GM21529 (cell line): ENCODE measurements at regions not wholly inside any gene's neighbourhood (a gene's known extent, or its start where the extent isn't known, plus 50 kb on each side); places are given as distances from the start of the nearest gene placed in this dataset.
"Not testable (repeated sequence)": the region's sequence is repeated elsewhere in the genome, so short reads cannot be mapped to it uniquely, and the experiment has no call there.

Experiments used
- ATAC-seq: cut with Tn5 transposase; IDR thresholded peaks from one replicate; pipeline ENCODE4 v1.9.1; 2021; ENCODE audit not compliant: unreplicated experiment

DNA sequence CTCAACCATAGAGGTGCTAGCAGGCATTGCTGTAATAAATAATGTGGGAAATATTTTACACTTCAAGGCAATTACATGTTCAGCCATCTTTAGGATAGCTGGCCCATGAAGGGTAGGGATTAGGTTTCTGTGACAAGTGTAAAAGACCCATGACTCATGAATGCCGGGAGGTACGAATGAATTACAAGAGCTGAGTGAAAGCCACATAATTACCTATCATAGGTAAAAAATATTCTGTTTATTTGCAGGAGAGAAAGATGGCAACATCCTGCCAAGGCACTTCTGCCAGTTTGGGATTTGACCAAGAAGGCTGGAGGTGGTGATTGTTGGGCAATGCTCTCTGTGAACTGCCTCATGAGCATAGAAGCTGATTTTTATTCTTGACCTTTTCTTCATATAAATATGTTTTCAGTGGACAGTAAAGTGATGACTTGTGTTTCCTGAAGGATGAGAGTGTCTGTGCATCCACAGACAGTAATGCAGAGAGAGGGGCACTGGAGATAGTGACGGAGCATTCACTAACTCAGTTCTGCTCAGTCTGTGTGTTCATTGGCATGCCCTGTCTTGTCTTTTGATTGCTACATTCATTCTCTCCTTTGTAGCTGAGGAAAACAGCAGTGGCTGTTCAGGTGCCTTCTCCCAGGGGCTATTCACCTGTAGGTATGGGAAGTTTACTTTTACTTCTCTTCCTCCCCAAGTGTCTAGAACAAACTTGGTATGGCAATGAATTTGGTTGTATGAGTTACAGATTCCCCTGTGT, 481.1 kb downstream of the TFAP2B start:
- ATAC-seq: no peak

DNA sequence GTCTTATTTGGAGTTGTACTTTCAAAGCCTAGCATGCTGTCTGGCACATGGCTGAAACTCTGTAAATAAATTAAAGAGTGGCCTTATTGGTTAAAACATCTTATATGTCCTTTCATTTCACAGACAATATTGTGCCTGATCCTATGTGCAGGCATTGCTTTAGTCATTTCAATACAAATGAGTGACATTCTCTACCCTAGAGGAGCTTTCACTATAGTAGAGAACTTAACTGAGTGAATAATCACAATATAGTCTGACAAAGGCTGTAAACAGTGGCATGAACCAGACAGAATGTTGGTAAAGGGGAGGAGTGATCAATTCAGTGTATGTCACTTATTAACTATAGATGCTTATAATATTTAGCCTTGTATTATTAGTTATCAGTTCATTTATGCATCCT, 481.8 kb downstream of the TFAP2B start:
- no peak for ATAC-seq

DNA sequence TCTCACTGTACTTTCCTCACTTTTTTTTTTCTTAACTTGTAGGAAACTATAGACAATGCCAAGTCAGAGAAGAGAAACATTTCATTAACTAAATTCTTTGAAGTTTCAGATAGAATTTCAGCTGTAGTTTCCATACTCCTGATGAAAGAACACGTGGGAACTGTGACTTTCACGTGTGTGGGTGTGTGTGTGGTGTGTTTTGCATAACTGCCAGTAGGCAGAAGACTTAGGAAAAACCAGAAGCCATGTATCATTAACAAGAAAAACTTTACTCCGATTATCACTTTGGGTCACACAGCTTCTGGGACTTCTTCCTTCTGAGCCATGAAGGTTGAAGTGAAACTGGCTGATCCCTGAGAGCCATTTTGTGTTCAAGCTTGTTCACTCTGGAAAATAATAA, 483.3 kb downstream of the TFAP2B start:
- no peak for ATAC-seq

GRCh38 chr6:51302431-51302830, 483.8 kb downstream of the TFAP2B start:
- ATAC-seq: no peak

DNA sequence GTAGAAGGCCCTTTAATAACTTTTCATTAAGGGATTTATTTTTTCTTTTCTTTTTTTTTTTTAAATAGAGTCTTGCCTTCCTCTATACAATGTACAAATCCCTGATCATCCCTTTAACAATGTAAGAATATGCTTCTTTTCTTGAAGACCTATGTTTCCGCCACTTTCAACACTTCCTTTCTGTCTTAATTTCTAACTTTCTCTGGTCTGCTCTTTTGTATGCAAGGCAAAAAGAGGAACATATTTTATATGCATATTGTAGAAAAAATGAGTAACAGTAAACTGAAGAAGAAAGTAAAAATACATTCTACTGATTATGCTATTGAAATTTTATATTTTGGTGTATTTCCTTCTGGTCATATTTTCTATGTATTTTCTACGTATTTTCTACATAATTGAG, 484.7 kb downstream of the TFAP2B start:
- no peak for ATAC-seq

DNA sequence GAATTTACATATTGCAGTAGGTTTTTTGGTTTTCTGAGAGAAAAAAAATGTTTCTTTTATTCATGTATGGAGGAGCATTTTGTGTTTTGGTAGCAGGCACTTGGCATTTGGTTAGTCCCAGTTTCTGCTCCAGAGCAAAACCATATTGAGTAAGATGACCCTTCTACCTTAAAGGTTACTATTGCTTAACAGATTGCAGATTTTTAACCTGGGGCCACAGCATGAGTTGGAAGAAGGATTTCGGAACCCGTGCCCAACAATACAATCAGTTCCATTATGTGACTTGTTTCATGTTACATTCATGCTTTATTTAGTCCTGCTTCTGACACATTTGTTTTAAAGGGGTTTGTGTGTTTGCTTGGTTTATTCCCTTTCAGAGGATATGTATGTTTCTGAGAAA, 496.3 kb downstream of the TFAP2B start:
- ATAC-seq: no peak

DNA sequence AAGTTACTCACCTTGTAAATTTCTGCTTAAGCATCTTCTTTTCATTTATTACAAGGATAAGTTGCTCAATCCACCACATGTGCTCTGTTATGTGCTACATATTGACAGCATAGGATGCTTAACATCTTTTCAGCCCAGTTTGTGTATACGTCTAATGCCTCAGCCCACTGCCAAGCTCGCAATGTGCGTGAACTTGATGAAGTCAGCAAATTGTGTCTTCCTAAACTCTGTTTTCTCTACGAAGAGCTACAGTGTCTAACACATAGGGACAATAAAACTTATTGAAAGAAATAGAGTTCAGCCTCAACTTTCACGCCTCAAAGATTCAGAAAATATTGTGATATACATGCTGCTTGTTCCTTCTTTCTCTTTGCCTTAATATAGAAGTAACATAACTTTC, 500.0 kb downstream of the TFAP2B start:
- ATAC-seq: no peak

DNA sequence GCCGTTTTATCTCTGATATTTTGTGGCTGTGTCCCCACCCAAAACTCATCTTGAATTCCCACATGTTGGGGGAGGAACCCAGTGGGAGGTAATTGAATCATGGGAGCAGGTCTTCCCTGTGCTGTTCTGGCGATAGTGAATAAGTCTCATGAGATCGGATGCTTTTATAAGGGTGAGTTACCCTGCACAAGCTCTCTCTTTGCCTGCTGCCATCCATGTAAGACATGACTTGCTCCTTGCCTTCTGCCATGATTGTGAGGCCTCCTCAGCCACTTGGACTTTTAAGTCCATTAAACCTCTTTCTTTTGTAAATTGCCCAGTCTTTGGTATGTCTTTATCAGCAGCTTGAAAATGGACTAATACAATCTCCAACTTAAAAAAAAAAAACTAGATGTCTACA, 502.8 kb downstream of the TFAP2B start:
- ATAC-seq: not testable (repeated sequence)

- ATAC-seq: no peak
Observed at GRCh38 chr6:51322505-51322904, 503.8 kb downstream of the TFAP2B start.

- no peak for ATAC-seq
Observed at GRCh38 chr6:51323056-51323455, 504.4 kb downstream of the TFAP2B start.

- no peak for ATAC-seq
Observed at GRCh38 chr6:51330971-51331370, 512.3 kb downstream of the TFAP2B start.

- no peak for ATAC-seq
Observed at GRCh38 chr6:51335543-51335942, 516.9 kb downstream of the TFAP2B start.

GRCh38 chr6:51336185-51336584, 517.5 kb downstream of the TFAP2B start:
- ATAC-seq: no peak

DNA sequence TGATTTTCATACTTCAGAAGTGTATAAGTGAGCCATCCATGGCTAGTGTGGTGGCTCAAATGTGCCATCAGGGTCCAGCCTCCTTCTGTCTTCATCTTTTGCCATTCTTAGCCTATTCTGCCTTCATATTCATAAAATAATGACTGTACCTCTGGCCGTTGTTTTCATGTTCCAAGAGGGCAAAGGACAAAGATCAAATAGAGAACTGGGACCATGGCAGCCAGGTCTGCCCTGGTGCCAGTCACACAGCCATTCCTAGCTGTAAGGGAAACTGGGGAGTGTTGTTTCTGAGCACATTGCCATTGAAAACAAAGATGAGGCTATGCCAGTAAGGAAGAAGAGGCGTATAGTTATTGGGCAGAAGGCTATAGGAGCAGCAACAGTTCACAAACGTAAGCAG, 518.6 kb downstream of the TFAP2B start:
- no peak for ATAC-seq

DNA sequence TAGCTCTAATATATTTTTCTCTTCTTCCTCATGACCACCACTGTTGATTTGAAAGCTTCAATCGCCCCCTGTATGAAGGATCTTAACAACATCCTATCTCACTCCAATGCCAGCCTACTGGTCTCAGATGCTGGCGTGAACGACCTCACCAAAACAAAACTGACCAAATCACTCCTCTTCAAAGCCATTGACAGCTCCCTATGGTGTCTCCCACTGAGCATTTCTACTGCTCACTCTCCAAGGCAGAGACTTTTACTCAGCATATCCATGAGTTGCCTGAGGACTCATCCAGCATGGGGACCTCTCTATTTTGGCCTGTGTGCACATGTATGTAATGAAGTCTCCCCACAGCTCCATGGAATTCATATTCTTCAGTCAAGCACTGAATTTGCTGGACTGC, 520.4 kb downstream of the TFAP2B start:
- ATAC-seq: no peak

GRCh38 chr6:51339728-51340127, 521.1 kb downstream of the TFAP2B start:
- no peak for ATAC-seq

GRCh38 chr6:51342393-51342792, 523.7 kb downstream of the TFAP2B start:
- no peak for ATAC-seq

DNA sequence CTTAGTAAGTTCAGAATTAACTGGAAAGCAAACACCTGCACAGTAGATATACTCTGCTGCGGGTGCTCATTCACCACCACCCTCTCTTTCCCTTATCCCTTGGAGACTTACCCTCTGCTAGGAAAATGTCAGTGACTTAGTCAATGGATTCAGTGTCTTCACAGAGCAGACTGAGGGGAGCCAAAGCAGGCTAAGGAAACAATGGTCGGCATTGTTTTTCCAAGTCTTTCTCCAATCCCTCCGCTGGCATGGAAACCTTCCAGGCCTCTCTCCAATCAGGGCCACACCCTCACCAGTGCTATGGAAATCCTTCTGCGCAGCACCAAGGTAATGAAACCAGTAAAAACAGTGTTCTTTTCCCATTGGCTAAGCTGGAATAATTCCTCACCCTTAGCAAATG, 531.2 kb downstream of the TFAP2B start:
- ATAC-seq: no peak

- ATAC-seq: no peak
Observed at GRCh38 chr6:51350308-51350904, 531.7 kb downstream of the TFAP2B start.

DNA sequence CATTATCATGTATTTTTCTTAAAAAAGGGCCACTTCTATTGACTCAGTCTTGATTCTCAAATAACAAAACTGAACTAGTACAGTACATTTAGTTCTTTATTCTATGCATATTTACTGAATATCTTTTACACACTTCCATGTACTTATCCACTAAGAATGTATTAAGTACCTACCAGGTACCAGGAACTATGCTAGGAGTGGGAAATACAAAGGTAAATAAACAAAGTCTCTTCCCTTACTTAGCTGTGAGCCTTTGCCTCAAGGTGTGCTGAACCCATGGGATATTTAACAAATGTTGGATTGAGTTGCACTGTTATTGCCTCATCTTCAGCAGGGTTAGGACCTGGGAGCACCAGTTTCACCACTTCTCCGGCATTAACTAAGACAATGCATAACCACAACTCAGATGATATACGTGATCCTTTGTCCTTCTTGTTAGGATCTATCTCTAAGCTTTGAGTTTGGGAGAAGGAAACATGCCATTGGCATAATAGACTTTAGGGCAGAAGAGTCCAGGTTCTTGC, 533.9 kb downstream of the TFAP2B start:
- no peak for ATAC-seq

DNA sequence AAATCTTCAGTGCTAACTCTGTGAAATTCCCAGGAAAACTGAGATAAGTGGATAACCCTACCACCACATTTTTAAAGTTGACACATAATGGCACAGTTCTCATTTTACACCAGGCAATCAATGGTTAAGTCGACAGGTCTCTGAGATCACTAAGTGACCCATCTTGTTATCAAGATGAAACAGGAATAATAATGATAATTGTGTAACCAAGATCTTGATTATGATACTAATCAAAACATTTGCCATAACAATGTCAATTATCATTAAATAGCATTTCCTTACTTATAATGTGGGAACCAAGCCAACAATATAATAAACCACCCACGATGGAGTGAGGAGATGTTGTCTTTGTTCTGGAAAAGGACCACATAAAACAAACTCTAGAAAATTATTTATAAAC, 541.6 kb downstream of the TFAP2B start:
- ATAC-seq: no peak

GRCh38 chr6:51365566-51365965, 546.9 kb downstream of the TFAP2B start:
- ATAC-seq: no peak

DNA sequence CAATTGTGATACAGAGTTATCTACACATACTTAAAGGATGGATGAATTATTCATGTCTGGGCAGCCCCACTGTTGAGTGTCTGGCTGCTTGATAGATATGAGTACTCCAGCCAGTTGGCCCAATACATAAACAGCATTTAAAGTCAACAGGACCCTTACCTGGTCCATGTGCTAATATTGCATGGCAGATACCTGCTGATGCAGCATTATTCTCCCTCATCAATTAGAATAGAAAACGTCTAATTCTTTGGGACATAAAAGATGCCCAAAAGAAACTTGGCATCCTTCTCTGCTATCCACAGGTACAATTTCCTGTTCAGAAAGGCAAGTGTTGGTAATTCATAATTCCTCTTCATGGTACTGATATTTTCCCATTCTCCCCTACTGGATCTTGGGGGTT, 550.8 kb downstream of the TFAP2B start:
- ATAC-seq: no peak
